Thyroid gland (tissue), 4 donors: ENCODE measurements at regions not wholly inside any gene's neighbourhood (a gene's known extent, or its start where the extent isn't known, plus 50 kb on each side); places are given as distances from the start of the nearest gene placed in this dataset.
"Not testable (repeated sequence)": the region's sequence is repeated elsewhere in the genome, so short reads cannot be mapped to it uniquely, and the experiment has no call there.

Experiments used
- CTCF ChIP-seq, 6 experiments: fragments of 200-600 bp in 3 of 6; fragments of 450-650 bp in 3 of 6; sonication (generic) in 3 of 6; IDR thresholded peaks; one replicate each; pipeline ENCODE4 v1.5.1; 2016 to 2019; ENCODE audit warnings: antibody characterized with exemption in 6 of 6, mild to moderate bottlenecking in 2 of 6, inconsistent platforms in 1 of 6, moderate library complexity in 1 of 6
- POLR2A ChIP-seq, 2 donors: fragments of 450-650 bp; IDR thresholded peaks; one replicate each; pipeline ENCODE4 v1.6.1; 2017; ENCODE audit warnings: antibody characterized with exemption in 2 of 2, mild to moderate bottlenecking in 2 of 2, moderate library complexity in 1 of 2

GRCh38 chr15:32518976-32519375, 63.5 kb upstream of the GOLGA8O start:
- TF ChIP-seq CTCF, POLR2A (IDR thresholded peaks at IDR 0.05): not testable (repeated sequence)
